Natural killer cell (primary cell): ENCODE measurements at regions not wholly inside any gene's neighbourhood (a gene's known extent, or its start where the extent isn't known, plus 50 kb on each side); places are given as distances from the start of the nearest gene placed in this dataset.

Experiments used
- ATAC-seq, 3 donors: fragments of 150-1000 bp in 2 of 3; fragments of 200-7000 bp in 1 of 3; cut with Tn5 transposase; 1 replicate in 1 of 3; 2 replicates in 2 of 3; pipeline ENCODE4 v1.10.0; 2021; ENCODE audit warnings: mild to moderate bottlenecking in 2 of 3, moderate library complexity in 2 of 3
- DNase-seq, 2 donors: peaks; one replicate each; pipeline versions ENCODE4 v3.0.0 to v3.0.0-alpha.2; 2013 to 2021; ENCODE audit warnings: mixed read lengths in 1 of 2
- H3K27ac ChIP-seq: one replicate; pipeline ENCODE4 v1.5.1; 2013; ENCODE audit warnings: mild to moderate bottlenecking, low read length
- H3K27me3 ChIP-seq: one replicate; pipeline ENCODE4 v1.6.1; 2013; ENCODE audit warnings: low read length; ENCODE audit not compliant: control insufficient read depth, insufficient read depth
- H3K36me3 ChIP-seq: one replicate; pipeline ENCODE4 v1.6.1; 2013; ENCODE audit warnings: low read length; ENCODE audit not compliant: control insufficient read depth, insufficient read depth
- H3K4me1 ChIP-seq: one replicate; pipeline ENCODE4 v1.6.1; 2013; ENCODE audit warnings: low read length; ENCODE audit not compliant: control insufficient read depth, insufficient read depth
- H3K4me3 ChIP-seq: one replicate; pipeline ENCODE4 v1.5.1; 2013; ENCODE audit warnings: low read length
- H3K9me3 ChIP-seq: one replicate; pipeline ENCODE4 v1.6.1; 2013; ENCODE audit warnings: low read length; ENCODE audit not compliant: control insufficient read depth, insufficient read depth
- H3K27ac Mint-ChIP-seq, 2 donors: one replicate each; pipeline ENCODE4 v1.8.0; 2022; ENCODE audit warnings: mild to moderate bottlenecking in 2 of 2, mixed read lengths in 2 of 2, moderate library complexity in 1 of 2
- H3K27me3 Mint-ChIP-seq, 2 donors: one replicate each; pipeline ENCODE4 v1.8.0; 2022; ENCODE audit warnings: low read depth in 2 of 2, mixed read lengths in 2 of 2
- H3K36me3 Mint-ChIP-seq: one replicate; pipeline ENCODE4 v1.8.0; 2022; ENCODE audit warnings: mixed read lengths
- H3K4me1 Mint-ChIP-seq, 2 donors: one replicate each; pipeline ENCODE4 v1.8.0; 2022; ENCODE audit warnings: mixed read lengths in 2 of 2
- H3K4me3 Mint-ChIP-seq: one replicate; pipeline ENCODE4 v1.8.0; 2022; ENCODE audit warnings: mild to moderate bottlenecking, moderate library complexity, mixed read lengths
- H3K9me3 Mint-ChIP-seq, 2 donors: one replicate each; pipeline ENCODE4 v1.8.0; 2022; ENCODE audit warnings: mixed read lengths in 2 of 2
- WGBS: methylation state at CpG from one replicate; pipeline ENCODE4 v1.1.7; 2013; ENCODE audit warnings: missing lambda C conversion rate; ENCODE audit not compliant: insufficient coverage; 5-methylcytosine and 5-hydroxymethylcytosine counted together
- intact Hi-C: fragments of 100-400 bp; cut with micrococcal nuclease; formaldehyde crosslinking; loops from one replicate; pipeline ENCODE4 v1.14.2; 2022
- TF ChIP-seq, protein P1 (sequence below): fragments of 200-600 bp; IDR thresholded peaks from one replicate; pipeline ENCODE4 v1.8.0; 2022; ENCODE audit warnings: antibody characterized with exemption

GRCh38 chr5:122608222-122608621 is 166.7 kb upstream of the SNX2 start:
- no peak for ATAC-seq
- no peak overlapping the region for H3K4me3 Mint-ChIP-seq

DNA sequence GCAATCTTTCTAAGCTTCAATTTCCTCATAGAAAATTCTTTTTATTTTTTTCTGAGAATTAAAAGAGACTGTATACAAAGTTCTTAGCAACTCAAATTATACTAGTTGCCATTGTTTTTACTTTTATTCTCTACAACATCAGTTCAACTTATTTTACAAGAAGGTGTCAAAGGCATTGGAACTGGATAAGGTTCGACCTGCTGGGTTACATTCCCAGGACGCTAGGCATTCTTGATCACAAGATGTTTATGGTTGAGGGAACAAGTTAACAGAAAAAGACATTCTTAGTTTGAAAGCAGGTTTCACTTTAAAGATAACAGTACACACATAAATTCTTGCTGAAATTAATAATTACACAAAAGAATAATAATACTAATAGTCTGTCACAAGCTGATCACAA is 163.5 kb upstream of the SNX2 start:
- H3K4me1 ChIP-seq, result no peaks in the 10 kb centered on the region
- no peaks in the 10 kb centered on the region for H3K9me3 ChIP-seq
- DNase-seq (no peak), ATAC-seq (no peak)
- no peaks in the 10 kb centered on the region for H3K36me3 ChIP-seq
- H3K4me3 Mint-ChIP-seq, result no peak overlapping the region
- H3K4me3 ChIP-seq, result no peak overlapping the region
- no peak overlapping the region for H3K27ac ChIP-seq
- peaks cover 0 to 2% of the 10 kb centered on the region in 2 donors for H3K9me3 Mint-ChIP-seq
- no peaks in the 10 kb centered on the region for H3K36me3 Mint-ChIP-seq
- intact Hi-C loops, result no loop called here
- no peak overlapping the region for H3K27ac Mint-ChIP-seq
- no peaks in the 10 kb centered on the region for H3K27me3 Mint-ChIP-seq
- TF ChIP-seq, protein P1, sequence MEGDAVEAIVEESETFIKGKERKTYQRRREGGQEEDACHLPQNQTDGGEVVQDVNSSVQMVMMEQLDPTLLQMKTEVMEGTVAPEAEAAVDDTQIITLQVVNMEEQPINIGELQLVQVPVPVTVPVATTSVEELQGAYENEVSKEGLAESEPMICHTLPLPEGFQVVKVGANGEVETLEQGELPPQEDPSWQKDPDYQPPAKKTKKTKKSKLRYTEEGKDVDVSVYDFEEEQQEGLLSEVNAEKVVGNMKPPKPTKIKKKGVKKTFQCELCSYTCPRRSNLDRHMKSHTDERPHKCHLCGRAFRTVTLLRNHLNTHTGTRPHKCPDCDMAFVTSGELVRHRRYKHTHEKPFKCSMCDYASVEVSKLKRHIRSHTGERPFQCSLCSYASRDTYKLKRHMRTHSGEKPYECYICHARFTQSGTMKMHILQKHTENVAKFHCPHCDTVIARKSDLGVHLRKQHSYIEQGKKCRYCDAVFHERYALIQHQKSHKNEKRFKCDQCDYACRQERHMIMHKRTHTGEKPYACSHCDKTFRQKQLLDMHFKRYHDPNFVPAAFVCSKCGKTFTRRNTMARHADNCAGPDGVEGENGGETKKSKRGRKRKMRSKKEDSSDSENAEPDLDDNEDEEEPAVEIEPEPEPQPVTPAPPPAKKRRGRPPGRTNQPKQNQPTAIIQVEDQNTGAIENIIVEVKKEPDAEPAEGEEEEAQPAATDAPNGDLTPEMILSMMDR, result no peak
- 94% methylated on average over 2 of the region's 2 CpGs for WGBS
- no peaks in the 10 kb centered on the region for H3K27me3 ChIP-seq
- H3K4me1 Mint-ChIP-seq, result no peaks in the 10 kb centered on the region

More at GRCh38 chr5:122608222-122608621, 166.7 kb upstream of the SNX2 start:
- Histone ChIP-seq H3K27me3 (no peaks in the 10 kb centered on the region), H3K9me3 (no peaks in the 10 kb centered on the region), H3K4me1 (no peaks in the 10 kb centered on the region), H3K4me3 (no peak overlapping the region), H3K36me3 (no peaks in the 10 kb centered on the region), H3K27ac (no peak overlapping the region)
- H3K27me3 Mint-ChIP-seq, result no peaks in the 10 kb centered on the region
- no peaks in the 10 kb centered on the region for H3K4me1 Mint-ChIP-seq
- 90% methylated on average over 2 of the region's 3 CpGs for WGBS
- no peak overlapping the region for H3K27ac Mint-ChIP-seq
- peaks cover 5 to 6% of the 10 kb centered on the region in 2 donors for H3K9me3 Mint-ChIP-seq
- no peaks in the 10 kb centered on the region for H3K36me3 Mint-ChIP-seq
- DNase-seq, result no peak
- intact Hi-C loops, result no loop called here
- TF ChIP-seq, protein P1, result no peak

DNA sequence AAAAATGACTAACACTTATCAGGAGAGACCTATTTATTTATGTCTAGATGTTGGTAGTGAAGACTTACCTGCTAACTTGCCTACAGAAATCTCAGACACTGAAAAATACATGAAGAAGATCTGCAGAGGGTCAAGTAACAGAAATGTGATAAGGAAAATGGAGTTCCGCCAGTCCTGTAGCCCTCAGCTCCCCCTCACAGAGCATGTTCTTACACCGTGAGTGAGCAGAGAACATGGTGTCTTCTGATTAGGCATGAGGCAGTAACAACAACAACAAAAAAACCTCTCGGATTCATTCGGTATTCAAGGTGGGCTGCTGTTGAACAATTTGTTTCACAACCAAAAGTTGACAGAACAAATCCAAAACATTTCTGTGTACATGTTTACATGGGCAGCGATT is 162.0 kb upstream of the SNX2 start:
- H3K9me3 ChIP-seq, result no peaks in the 10 kb centered on the region
- H3K4me3 ChIP-seq, result no peak overlapping the region
- Mint-ChIP-seq H3K36me3 (no peaks in the 10 kb centered on the region), H3K27me3 (no peaks in the 10 kb centered on the region), H3K4me3 (no peak overlapping the region), H3K9me3 (peaks cover 6 to 7% of the 10 kb centered on the region in 2 donors), H3K4me1 (no peaks in the 10 kb centered on the region), H3K27ac (no peak overlapping the region)
- no peak for ATAC-seq
- TF ChIP-seq, protein P1, result no peak
- no peaks in the 10 kb centered on the region for H3K4me1 ChIP-seq
- intact Hi-C loops, result no loop called here
- no peaks in the 10 kb centered on the region for H3K36me3 ChIP-seq
- WGBS, result 90% methylated on average over 5 of the region's 5 CpGs
- DNase-seq, result no peak
- no peaks in the 10 kb centered on the region for H3K27me3 ChIP-seq
- no peak overlapping the region for H3K27ac ChIP-seq

GRCh38 chr5:122615146-122615545 is 159.7 kb upstream of the SNX2 start:
- no peaks in the 10 kb centered on the region for H3K36me3 ChIP-seq
- DNase-seq, result no peak
- no peaks in the 10 kb centered on the region for H3K9me3 ChIP-seq
- H3K4me3 ChIP-seq, result no peak overlapping the region
- H3K9me3 Mint-ChIP-seq, result peaks cover 6 to 7% of the 10 kb centered on the region in 2 donors
- H3K4me1 Mint-ChIP-seq, result no peaks in the 10 kb centered on the region
- no peaks in the 10 kb centered on the region for H3K27me3 ChIP-seq
- H3K27me3 Mint-ChIP-seq, result no peaks in the 10 kb centered on the region
- no peak overlapping the region for H3K27ac ChIP-seq
- intact Hi-C loops, result no loop called here
- H3K4me1 ChIP-seq, result no peaks in the 10 kb centered on the region
- no peak overlapping the region for H3K27ac Mint-ChIP-seq
- 56% methylated on average over 1 of the region's 1 CpG for WGBS
- no peaks in the 10 kb centered on the region for H3K36me3 Mint-ChIP-seq
- ATAC-seq, result no peak
- TF ChIP-seq, protein P1, result no peak
- no peak overlapping the region for H3K4me3 Mint-ChIP-seq
